Loucy (cell line): ENCODE measurements at regions not wholly inside any gene's neighbourhood (a gene's known extent, or its start where the extent isn't known, plus 50 kb on each side); places are given as distances from the start of the nearest gene placed in this dataset.

Experiments used
- H2AFZ ChIP-seq: fragments of 200-600 bp; sonication (generic); 2 replicates; pipeline ENCODE4 v1.6.0; 2016; ENCODE audit warnings: antibody characterized with exemption, mild to moderate bottlenecking, low read length, moderate library complexity
- H3F3A ChIP-seq: fragments of 200-600 bp; 2 replicates; pipeline ENCODE4 v1.6.0; 2016; ENCODE audit warnings: antibody characterized with exemption, low read depth, mild to moderate bottlenecking
- H3K27me3 ChIP-seq: fragments of 200-600 bp; sonication (generic); 2 replicates; pipeline ENCODE4 v1.6.1; 2014; ENCODE audit warnings: low read length, mild to moderate bottlenecking; ENCODE audit not compliant: insufficient read depth, poor library complexity, severe bottlenecking
- H3K36me3 ChIP-seq: fragments of 200-600 bp; sonication (generic); 2 replicates; pipeline ENCODE4 v1.6.1; 2016; ENCODE audit warnings: low read length; ENCODE audit not compliant: insufficient read depth
- H3K4me1 ChIP-seq: fragments of 200-600 bp; sonication (generic); 2 replicates; pipeline ENCODE4 v1.5.1; 2014; ENCODE audit warnings: low read length, mild to moderate bottlenecking; ENCODE audit not compliant: insufficient read depth, poor library complexity, severe bottlenecking
- H3K4me2 ChIP-seq: fragments of 200-600 bp; sonication (generic); 2 replicates; pipeline ENCODE4 v1.6.0; 2014; ENCODE audit warnings: antibody characterized with exemption, low read length, low read depth, mild to moderate bottlenecking; ENCODE audit not compliant: poor library complexity, severe bottlenecking
- H3K4me3 ChIP-seq: fragments of 200-600 bp; sonication (generic); 2 replicates; pipeline ENCODE4 v1.5.1; 2014; ENCODE audit warnings: low read length, mild to moderate bottlenecking, mixed read lengths; ENCODE audit not compliant: poor library complexity, severe bottlenecking
- H3K79me2 ChIP-seq: fragments of 200-600 bp; sonication (generic); 2 replicates; pipeline ENCODE4 v1.6.1; 2014; ENCODE audit warnings: low read length; ENCODE audit not compliant: insufficient read depth
- H3K9ac ChIP-seq: fragments of 200-600 bp; sonication (generic); 2 replicates; pipeline ENCODE4 v1.6.0; 2014; ENCODE audit warnings: mild to moderate bottlenecking, low read depth, low read length, moderate library complexity; ENCODE audit not compliant: poor library complexity, severe bottlenecking
- H3K9me2 ChIP-seq: fragments of 200-600 bp; sonication (generic); replicated peaks from 2 replicates; pipeline ENCODE4 v1.6.1; 2016; ENCODE audit warnings: low read depth, low read length, mixed read lengths
- H3K9me3 ChIP-seq: fragments of 200-600 bp; sonication (generic); 2 replicates; pipeline ENCODE4 v1.6.1; 2014; ENCODE audit warnings: mild to moderate bottlenecking, antibody characterized with exemption, low read length, low read depth; ENCODE audit not compliant: insufficient read depth
- H4K20me1 ChIP-seq: fragments of 200-600 bp; sonication (generic); 2 replicates; pipeline ENCODE4 v1.6.0; 2014; ENCODE audit warnings: antibody characterized with exemption, low read length, mild to moderate bottlenecking; ENCODE audit not compliant: insufficient read depth, poor library complexity, severe bottlenecking
- CTCF ChIP-seq: fragments of 200-600 bp; sonication (generic); conservative IDR thresholded peaks from 2 replicates; pipeline ENCODE4 v1.5.1; 2014; ENCODE audit warnings: mild to moderate bottlenecking, antibody characterized with exemption, low read length
- EZH2phosphoT487 ChIP-seq: fragments of 200-600 bp; IDR thresholded peaks from 2 replicates; pipeline ENCODE4 v1.6.1; 2018; ENCODE audit warnings: antibody characterized with exemption, mild to moderate bottlenecking, moderate library complexity, borderline replicate concordance

GRCh38 chr21:31424058-31424457, 80.0 kb upstream of the TIAM1 start:
- Histone ChIP-seq H3F3A (peaks cover 14% of the 10 kb centered on the region), H3K27me3 (no peaks in the 10 kb centered on the region), H2AFZ (no peak overlapping the region), H3K4me2 (no peak overlapping the region), H3K4me3 (no peak overlapping the region), H3K9me2 (no peaks in the 10 kb centered on the region), H3K9ac (no peak overlapping the region), H3K4me1 (peaks cover 49% of the 10 kb centered on the region), H4K20me1 (no peaks in the 10 kb centered on the region), H3K9me3 (no peaks in the 10 kb centered on the region), H3K79me2 (peaks cover 20% of the 10 kb centered on the region; the same call in 1 of the 2 replicates), H3K36me3 (no peaks in the 10 kb centered on the region)
- TF ChIP-seq EZH2phosphoT487 (no peak), CTCF (no peak)

- Histone ChIP-seq H3F3A (peaks cover 5% of the 10 kb centered on the region), H3K9me2 (no peaks in the 10 kb centered on the region)
- no peak for TF ChIP-seq CTCF
- no peak for TF ChIP-seq EZH2phosphoT487
Measured at GRCh38 chr21:31420988-31421387, 76.9 kb upstream of the TIAM1 start.

GRCh38 chr21:31420354-31420753, 76.3 kb upstream of the TIAM1 start:
- H3K4me3 ChIP-seq = no peak overlapping the region
- no peaks in the 10 kb centered on the region for H3K9me2 ChIP-seq
- H4K20me1 ChIP-seq = no peaks in the 10 kb centered on the region
- no peaks in the 10 kb centered on the region for H3K27me3 ChIP-seq
- no peak for TF ChIP-seq EZH2phosphoT487
- TF ChIP-seq CTCF = no peak
- H3K9me3 ChIP-seq = no peaks in the 10 kb centered on the region
- no peak overlapping the region for H3K4me2 ChIP-seq
- no peak overlapping the region for H3K9ac ChIP-seq
- H2AFZ ChIP-seq = no peak overlapping the region
- H3F3A ChIP-seq = no peaks in the 10 kb centered on the region; the same call in 1 of the 2 replicates
- peaks cover 27% of the 10 kb centered on the region; the same call in 1 of the 2 replicates for H3K79me2 ChIP-seq
- H3K36me3 ChIP-seq = no peaks in the 10 kb centered on the region
- H3K4me1 ChIP-seq = peaks cover 25% of the 10 kb centered on the region

More at GRCh38 chr21:31420988-31421387, 76.9 kb upstream of the TIAM1 start:
- Histone ChIP-seq H3K9ac (no peak overlapping the region), H3K4me3 (no peak overlapping the region), H3K4me1 (peaks cover 31% of the 10 kb centered on the region), H2AFZ (no peak overlapping the region), H3K27me3 (no peaks in the 10 kb centered on the region), H3K4me2 (no peak overlapping the region), H3K9me3 (no peaks in the 10 kb centered on the region), H3K36me3 (no peaks in the 10 kb centered on the region), H4K20me1 (no peaks in the 10 kb centered on the region), H3K79me2 (peaks cover 22% of the 10 kb centered on the region; the same call in 1 of the 2 replicates)
